Brain microvascular endothelial cell (primary cell): ENCODE measurements at regions not wholly inside any gene's neighbourhood (a gene's known extent, or its start where the extent isn't known, plus 50 kb on each side); places are given as distances from the start of the nearest gene placed in this dataset.

ENCODE experiments used
- DNase-seq: peaks from one replicate; pipeline ENCODE4 v3.0.0-alpha.2; 2020
- H3K27ac ChIP-seq: fragments of 250-450 bp; sonication (Bioruptor Pico); 2 replicates; pipeline ENCODE4 v1.5.1; 2020; ENCODE audit warnings: mild to moderate bottlenecking, moderate library complexity
- H3K27me3 ChIP-seq: fragments of 250-450 bp; sonication (Bioruptor Pico); replicated peaks from 2 replicates; pipeline ENCODE4 v1.5.1; 2020; ENCODE audit warnings: mild to moderate bottlenecking
- H3K36me3 ChIP-seq: fragments of 250-450 bp; sonication (Bioruptor Pico); replicated peaks from 2 replicates; pipeline ENCODE4 v1.5.1; 2020; ENCODE audit warnings: mild to moderate bottlenecking
- H3K4me3 ChIP-seq: 2 replicates; pipeline ENCODE4 v1.5.1; 2011; ENCODE audit warnings: low read depth, mild to moderate bottlenecking, control low read depth, low read length, moderate library complexity
- in situ Hi-C: cut with HindIII; loops from 2 replicates; pipeline ENCODE4 v1.10.0; 2017; ENCODE audit warnings: low sequenced_read_pairs, low pct_ligation_motif_present
- TF ChIP-seq, protein P1 (sequence below): IDR thresholded peaks from 2 replicates; pipeline ENCODE4 v1.5.1; 2011; ENCODE audit warnings: low read depth, mild to moderate bottlenecking, moderate library complexity, low read length, control low read depth, inconsistent platforms; ENCODE audit errors: missing control alignments

DNA sequence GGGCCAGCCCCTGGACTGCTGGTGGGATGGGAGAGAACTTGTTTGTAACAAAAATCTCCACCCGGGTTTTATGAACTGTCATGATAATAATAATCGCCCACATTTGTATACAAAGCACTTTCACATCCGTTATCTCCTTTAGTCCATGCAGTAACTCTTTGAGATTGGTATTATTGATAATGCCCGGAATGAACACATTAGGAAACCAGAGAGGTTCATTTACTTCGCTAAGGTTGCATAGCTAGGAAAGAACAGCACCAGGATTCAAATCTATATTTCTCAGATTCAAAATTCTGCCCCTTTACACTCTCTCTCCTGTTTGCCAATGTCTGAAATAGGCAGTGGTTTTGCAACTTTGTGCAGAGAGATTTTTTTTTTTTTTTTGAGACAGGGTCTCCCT is 131.4 kb downstream of the FOXD2 start:
- in situ Hi-C loops, result no loop called here
- no peak for DNase-seq
- TF ChIP-seq, protein P1, sequence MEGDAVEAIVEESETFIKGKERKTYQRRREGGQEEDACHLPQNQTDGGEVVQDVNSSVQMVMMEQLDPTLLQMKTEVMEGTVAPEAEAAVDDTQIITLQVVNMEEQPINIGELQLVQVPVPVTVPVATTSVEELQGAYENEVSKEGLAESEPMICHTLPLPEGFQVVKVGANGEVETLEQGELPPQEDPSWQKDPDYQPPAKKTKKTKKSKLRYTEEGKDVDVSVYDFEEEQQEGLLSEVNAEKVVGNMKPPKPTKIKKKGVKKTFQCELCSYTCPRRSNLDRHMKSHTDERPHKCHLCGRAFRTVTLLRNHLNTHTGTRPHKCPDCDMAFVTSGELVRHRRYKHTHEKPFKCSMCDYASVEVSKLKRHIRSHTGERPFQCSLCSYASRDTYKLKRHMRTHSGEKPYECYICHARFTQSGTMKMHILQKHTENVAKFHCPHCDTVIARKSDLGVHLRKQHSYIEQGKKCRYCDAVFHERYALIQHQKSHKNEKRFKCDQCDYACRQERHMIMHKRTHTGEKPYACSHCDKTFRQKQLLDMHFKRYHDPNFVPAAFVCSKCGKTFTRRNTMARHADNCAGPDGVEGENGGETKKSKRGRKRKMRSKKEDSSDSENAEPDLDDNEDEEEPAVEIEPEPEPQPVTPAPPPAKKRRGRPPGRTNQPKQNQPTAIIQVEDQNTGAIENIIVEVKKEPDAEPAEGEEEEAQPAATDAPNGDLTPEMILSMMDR, result no peak
- H3K27ac ChIP-seq, result no peak overlapping the region
- H3K27me3 ChIP-seq, result no peaks in the 10 kb centered on the region
- H3K4me3 ChIP-seq, result no peak overlapping the region
- H3K36me3 ChIP-seq, result no peaks in the 10 kb centered on the region

DNA sequence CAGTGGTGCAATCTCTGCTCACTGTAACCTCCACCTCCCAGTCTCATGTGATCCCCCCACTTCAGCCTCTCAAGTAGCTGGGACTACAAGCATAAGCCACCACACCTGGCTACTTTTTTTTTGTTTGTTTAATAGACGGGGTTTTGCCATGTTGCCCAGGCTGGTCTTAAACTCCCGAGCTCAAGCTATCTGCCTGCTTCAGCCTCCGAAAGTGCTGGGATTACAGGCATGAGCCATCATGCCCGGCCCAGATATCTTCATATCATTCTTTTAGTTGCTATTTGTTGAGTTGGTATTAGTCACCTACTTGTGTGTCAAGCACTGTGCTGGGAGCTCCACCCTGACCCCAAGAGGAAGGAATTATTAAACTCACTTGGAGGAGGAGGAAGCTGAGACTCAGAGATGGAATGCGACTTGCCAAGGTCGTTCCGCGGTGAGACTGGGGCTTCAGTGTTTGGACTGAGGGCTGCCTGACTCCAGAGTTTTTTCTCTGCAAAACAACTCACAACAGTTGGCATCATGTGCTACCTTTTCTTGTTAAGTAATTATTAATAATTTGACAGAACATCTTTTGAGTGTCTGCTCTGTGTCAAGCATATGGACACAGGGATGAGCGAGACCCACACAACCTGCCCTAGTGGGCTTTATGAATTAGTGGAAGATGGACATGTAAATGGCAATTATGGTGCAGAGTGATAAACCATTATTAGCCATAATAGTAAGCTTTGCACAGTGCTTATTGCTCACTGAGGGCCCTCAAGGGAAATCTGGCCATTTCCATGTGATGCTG is 132.0 kb downstream of the FOXD2 start:
- in situ Hi-C loops, result no loop called here
- H3K36me3 ChIP-seq, result no peaks in the 10 kb centered on the region
- TF ChIP-seq, protein P1, result peak; percentile 73
- no peak overlapping the region for H3K4me3 ChIP-seq
- H3K27ac ChIP-seq, result no peak overlapping the region
- DNase-seq, result peak; percentile 87
- no peaks in the 10 kb centered on the region for H3K27me3 ChIP-seq

DNA sequence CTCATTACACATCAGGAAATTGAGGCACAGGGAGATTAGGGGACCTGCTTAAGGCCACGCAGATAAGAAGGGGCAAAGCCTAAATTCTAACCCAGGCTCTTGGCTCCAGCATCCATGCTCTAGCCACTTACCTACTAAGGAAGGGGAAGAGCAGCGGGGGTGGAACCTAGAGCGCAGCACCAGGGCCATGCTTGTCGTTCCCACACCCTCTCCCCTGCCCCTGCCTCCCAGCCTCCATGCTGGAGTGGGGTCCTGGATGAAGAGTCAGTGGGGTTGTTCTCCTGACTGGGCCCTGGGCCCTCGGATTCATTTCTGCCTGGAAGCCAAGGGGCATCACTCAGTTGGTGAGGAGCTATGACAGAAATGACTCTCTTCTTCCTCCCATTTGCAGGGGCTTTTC is 133.3 kb downstream of the FOXD2 start:
- no peak for DNase-seq
- TF ChIP-seq, protein P1, result no peak
- Histone ChIP-seq H3K4me3 (no peak overlapping the region), H3K36me3 (no peaks in the 10 kb centered on the region), H3K27me3 (no peaks in the 10 kb centered on the region), H3K27ac (no peak overlapping the region)
- in situ Hi-C loops, result no loop called here

DNA sequence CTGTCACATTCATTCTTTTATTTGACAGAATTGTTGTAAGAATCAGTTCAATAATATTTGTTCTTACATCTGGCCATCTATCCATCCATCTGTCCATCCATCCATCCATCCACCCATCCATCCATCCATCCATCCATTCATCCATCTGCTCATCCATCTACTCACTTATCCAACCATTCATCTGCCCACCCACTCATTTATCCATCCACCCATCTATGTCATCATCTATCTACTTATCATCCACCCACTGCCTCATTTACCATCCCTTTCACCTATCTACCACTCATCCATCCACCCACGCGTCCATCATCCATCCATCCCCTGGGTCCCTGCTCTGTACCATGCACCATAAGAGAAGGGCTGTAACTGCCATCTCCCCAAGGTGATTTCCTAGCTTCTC is 134.1 kb downstream of the FOXD2 start:
- H3K36me3 ChIP-seq, result no peaks in the 10 kb centered on the region
- no peak for DNase-seq
- in situ Hi-C loops, result no loop called here
- H3K27ac ChIP-seq, result no peak overlapping the region
- H3K27me3 ChIP-seq, result no peaks in the 10 kb centered on the region
- H3K4me3 ChIP-seq, result no peak overlapping the region
- TF ChIP-seq, protein P1, result no peak

DNA sequence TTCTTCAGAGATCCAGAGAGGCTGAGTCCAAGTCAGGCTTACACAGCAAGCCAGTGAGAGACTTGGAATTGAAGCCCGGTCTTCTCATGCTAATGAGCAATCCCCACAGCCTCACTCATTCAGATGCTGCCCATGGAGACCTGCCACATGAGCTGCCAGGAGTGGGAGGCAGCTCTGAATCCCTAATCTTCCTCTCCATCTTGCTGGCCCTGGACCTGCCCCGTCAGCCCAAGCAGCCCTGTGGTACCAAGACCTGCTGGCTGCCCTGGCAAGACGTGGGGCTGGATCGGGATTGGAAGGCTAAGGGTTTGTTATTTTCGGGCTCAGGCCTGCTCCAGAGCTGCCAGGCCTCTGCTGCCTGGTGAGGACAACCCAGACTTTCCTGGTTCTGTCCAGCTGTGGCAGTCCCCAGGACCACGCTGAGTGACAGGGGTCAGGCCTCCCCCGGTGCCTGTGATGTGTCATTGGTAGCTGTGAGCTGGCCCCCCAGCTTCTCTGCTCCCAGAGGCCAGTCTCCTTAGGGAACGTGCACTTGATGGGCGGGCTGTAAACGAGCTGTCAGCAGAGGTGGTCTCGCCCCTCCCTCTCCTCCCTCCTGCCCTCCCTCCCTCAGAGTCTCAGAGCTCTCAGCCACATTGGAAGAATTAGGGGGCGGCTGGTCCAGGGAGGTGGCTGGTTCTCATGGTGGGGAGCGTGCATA is 135.0 kb downstream of the FOXD2 start:
- TF ChIP-seq, protein P1, result no peak
- Histone ChIP-seq H3K36me3 (no peaks in the 10 kb centered on the region), H3K27me3 (no peaks in the 10 kb centered on the region), H3K27ac (no peak overlapping the region), H3K4me3 (no peak overlapping the region)
- in situ Hi-C loops, result no loop called here
- DNase-seq, result no peak
